Ovary (tissue), 3 donors: ENCODE measurements at regions not wholly inside any gene's neighbourhood (a gene's known extent, or its start where the extent isn't known, plus 50 kb on each side); places are given as distances from the start of the nearest gene placed in this dataset.

Source experiments
- EP300 ChIP-seq: sonication (generic); formaldehyde crosslinking; IDR thresholded peaks from one replicate; pipeline ENCODE4 v1.6.1; 2017; ENCODE audit warnings: antibody characterized with exemption
- TF ChIP-seq, protein P1 (sequence below), 3 donors: fragments of 450-650 bp in 2 of 3; fragments of 200-600 bp in 1 of 3; IDR thresholded peaks; one replicate each; pipeline versions ENCODE4 v1.5.1 to v1.8.0; 2016 to 2022; ENCODE audit warnings: antibody characterized with exemption in 3 of 3, mild to moderate bottlenecking in 1 of 3
- donor health status: DM: no; HTN: no; CAD: no.

DNA sequence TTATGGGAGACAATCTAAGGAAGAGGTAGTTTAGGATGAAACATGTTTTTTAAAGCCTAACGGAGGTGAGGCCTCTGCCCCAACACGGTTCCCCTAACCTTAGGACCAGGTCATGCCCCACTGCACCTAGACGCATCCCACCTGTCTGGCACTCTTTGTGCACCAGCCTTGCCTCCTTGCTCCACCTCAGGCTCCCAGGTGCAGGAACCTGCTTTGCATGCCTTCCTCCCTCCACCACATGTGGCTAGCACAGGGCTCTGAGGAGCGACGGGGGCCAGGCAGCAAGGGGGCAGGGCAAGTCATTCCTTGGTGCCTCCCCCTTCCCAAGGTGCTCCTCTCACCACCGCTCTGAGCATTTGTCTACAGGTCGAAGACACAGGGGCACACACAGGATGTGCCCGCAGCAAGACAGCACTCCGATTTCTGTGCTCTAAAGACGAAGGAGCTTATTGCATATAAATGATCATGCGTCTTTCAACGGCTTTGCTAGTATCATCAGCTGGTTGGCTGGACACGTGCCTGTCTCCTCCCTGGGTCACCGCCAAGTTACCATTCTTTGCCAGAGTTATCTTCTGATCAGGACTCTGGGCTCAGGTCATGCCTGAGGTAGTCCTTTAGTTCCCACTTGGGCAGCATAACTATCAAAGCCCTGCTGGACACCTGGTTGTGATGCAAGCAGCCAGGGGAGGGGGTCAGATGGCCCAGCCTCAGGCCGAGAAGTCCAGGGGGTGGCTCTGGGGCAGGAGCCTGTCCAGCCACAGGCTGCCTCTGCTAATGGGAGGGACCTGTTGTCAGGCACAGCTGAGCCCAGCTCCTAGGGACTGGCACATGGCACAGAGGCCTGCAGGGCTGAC is 172.0 kb upstream of the NTM start:
- TF ChIP-seq, protein P1, sequence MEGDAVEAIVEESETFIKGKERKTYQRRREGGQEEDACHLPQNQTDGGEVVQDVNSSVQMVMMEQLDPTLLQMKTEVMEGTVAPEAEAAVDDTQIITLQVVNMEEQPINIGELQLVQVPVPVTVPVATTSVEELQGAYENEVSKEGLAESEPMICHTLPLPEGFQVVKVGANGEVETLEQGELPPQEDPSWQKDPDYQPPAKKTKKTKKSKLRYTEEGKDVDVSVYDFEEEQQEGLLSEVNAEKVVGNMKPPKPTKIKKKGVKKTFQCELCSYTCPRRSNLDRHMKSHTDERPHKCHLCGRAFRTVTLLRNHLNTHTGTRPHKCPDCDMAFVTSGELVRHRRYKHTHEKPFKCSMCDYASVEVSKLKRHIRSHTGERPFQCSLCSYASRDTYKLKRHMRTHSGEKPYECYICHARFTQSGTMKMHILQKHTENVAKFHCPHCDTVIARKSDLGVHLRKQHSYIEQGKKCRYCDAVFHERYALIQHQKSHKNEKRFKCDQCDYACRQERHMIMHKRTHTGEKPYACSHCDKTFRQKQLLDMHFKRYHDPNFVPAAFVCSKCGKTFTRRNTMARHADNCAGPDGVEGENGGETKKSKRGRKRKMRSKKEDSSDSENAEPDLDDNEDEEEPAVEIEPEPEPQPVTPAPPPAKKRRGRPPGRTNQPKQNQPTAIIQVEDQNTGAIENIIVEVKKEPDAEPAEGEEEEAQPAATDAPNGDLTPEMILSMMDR (IDR thresholded peaks at IDR 0.05) = no peak
- TF ChIP-seq EP300 = no peak
